H9 (cell line): ENCODE measurements at regions not wholly inside any gene's neighbourhood (a gene's known extent, or its start where the extent isn't known, plus 50 kb on each side); places are given as distances from the start of the nearest gene placed in this dataset.

Source experiments
- DNase-seq: peaks from one replicate; pipeline ENCODE4 v3.0.0-alpha.2; 2017
- H2AFZ ChIP-seq: one replicate; pipeline ENCODE4 v1.6.1; 2013; ENCODE audit warnings: mild to moderate bottlenecking, low read length, control low read depth, moderate library complexity
- H2AK5ac ChIP-seq: 2 replicates; pipeline ENCODE4 v1.6.1; 2013; ENCODE audit warnings: low read length, control low read depth, mixed read lengths; ENCODE audit not compliant: insufficient read length
- H2BK120ac ChIP-seq: one replicate; pipeline ENCODE4 v1.6.1; 2013; ENCODE audit warnings: low read depth, mild to moderate bottlenecking, low read length, control low read depth, inconsistent platforms; ENCODE audit not compliant: poor library complexity, severe bottlenecking
- H2BK12ac ChIP-seq: 2 replicates; pipeline ENCODE4 v1.6.1; 2013; ENCODE audit warnings: low read length, control low read depth, mixed read lengths, low read depth; ENCODE audit not compliant: insufficient read length
- H2BK15ac ChIP-seq: 2 replicates; pipeline ENCODE4 v1.6.1; 2013; ENCODE audit warnings: low read depth, low read length, control low read depth
- H2BK20ac ChIP-seq: one replicate; pipeline ENCODE4 v1.6.1; 2013; ENCODE audit warnings: low read depth, mild to moderate bottlenecking, low read length, control low read depth, inconsistent platforms; ENCODE audit not compliant: poor library complexity, severe bottlenecking
- H2BK5ac ChIP-seq: 2 replicates; pipeline ENCODE4 v1.6.1; 2013; ENCODE audit warnings: low read length, control low read depth, mixed read lengths; ENCODE audit not compliant: insufficient read length
- H3K14ac ChIP-seq: 2 replicates; pipeline ENCODE4 v1.6.1; 2013; ENCODE audit warnings: low read length, control low read depth; ENCODE audit not compliant: insufficient read depth
- H3K18ac ChIP-seq: 2 replicates; pipeline ENCODE4 v1.6.1; 2013; ENCODE audit warnings: low read depth, mild to moderate bottlenecking, mixed read lengths, low read length, control low read depth; ENCODE audit not compliant: insufficient read length
- H3K23ac ChIP-seq: 2 replicates; pipeline ENCODE4 v1.6.1; 2013; ENCODE audit warnings: low read length, control low read depth, mixed read lengths, low read depth; ENCODE audit not compliant: insufficient read length
- H3K23me2 ChIP-seq: 2 replicates; pipeline ENCODE4 v1.6.1; 2013; ENCODE audit warnings: low read depth, mild to moderate bottlenecking, mixed read lengths, low read length, control low read depth; ENCODE audit not compliant: insufficient read length, poor library complexity, severe bottlenecking
- H3K27ac ChIP-seq: 2 replicates; pipeline ENCODE4 v1.5.1; 2013; ENCODE audit warnings: low read length, control low read depth, mixed read lengths, low read depth; ENCODE audit not compliant: insufficient read length
- H3K27me3 ChIP-seq: 2 replicates; pipeline ENCODE4 v1.6.1; 2013; ENCODE audit warnings: low read length, control low read depth, inconsistent platforms; ENCODE audit not compliant: insufficient read depth
- H3K4ac ChIP-seq: 2 replicates; pipeline ENCODE4 v1.6.1; 2013; ENCODE audit warnings: low read depth, mild to moderate bottlenecking, control low read depth, inconsistent platforms, low read length, moderate library complexity
- H3K4me1 ChIP-seq: 2 replicates; pipeline ENCODE4 v1.6.1; 2013; ENCODE audit warnings: low read length, control low read depth, inconsistent platforms; ENCODE audit not compliant: insufficient read depth
- H3K4me2 ChIP-seq: 2 replicates; pipeline ENCODE4 v1.6.1; 2013; ENCODE audit warnings: low read length, control low read depth, mixed read lengths; ENCODE audit not compliant: insufficient read length, insufficient read depth
- H3K56ac ChIP-seq: 2 replicates; pipeline ENCODE4 v1.6.1; 2013; ENCODE audit warnings: low read depth, mild to moderate bottlenecking, mixed read lengths, low read length, control low read depth; ENCODE audit not compliant: insufficient read length
- H3K79me1 ChIP-seq: 2 replicates; pipeline ENCODE4 v1.6.1; 2013; ENCODE audit warnings: low read depth, mild to moderate bottlenecking, moderate library complexity, low read length, control low read depth, inconsistent platforms; ENCODE audit not compliant: insufficient read depth, poor library complexity, severe bottlenecking
- H3K79me2 ChIP-seq: 2 replicates; pipeline ENCODE4 v1.6.1; 2013; ENCODE audit warnings: low read length, control low read depth, inconsistent platforms; ENCODE audit not compliant: insufficient read depth
- H3K9ac ChIP-seq: 2 replicates; pipeline ENCODE4 v1.6.1; 2013; ENCODE audit warnings: low read length, control low read depth, mixed read lengths; ENCODE audit not compliant: insufficient read length; ENCODE audit errors: extremely low read depth
- H3K9me3 ChIP-seq: one replicate; pipeline ENCODE4 v1.6.1; 2013; ENCODE audit warnings: low read depth, low read length, inconsistent platforms; ENCODE audit not compliant: control insufficient read depth
- H3T11ph ChIP-seq: one replicate; pipeline ENCODE4 v1.6.1; 2013; ENCODE audit warnings: mild to moderate bottlenecking, low read length, control low read depth, inconsistent platforms
- H4K20me1 ChIP-seq: one replicate; pipeline ENCODE4 v1.6.1; 2013; ENCODE audit not compliant: control insufficient read depth, insufficient read length, insufficient read depth
- H4K5ac ChIP-seq: 2 replicates; pipeline ENCODE4 v1.6.1; 2013; ENCODE audit warnings: low read depth, mild to moderate bottlenecking, mixed read lengths, low read length, control low read depth; ENCODE audit not compliant: insufficient read length
- H4K8ac ChIP-seq: replicated peaks from 2 replicates; pipeline ENCODE4 v1.6.1; 2013; ENCODE audit warnings: low read length, control low read depth, mixed read lengths, low read depth; ENCODE audit not compliant: insufficient read length
- H4K91ac ChIP-seq: 2 replicates; pipeline ENCODE4 v1.6.1; 2013; ENCODE audit warnings: low read depth, mild to moderate bottlenecking, moderate library complexity, mixed read lengths, low read length, control low read depth; ENCODE audit not compliant: insufficient read length
- H3K27ac Mint-ChIP-seq, 3 experiments: 2 replicates in 2 of 3; 3 replicates in 1 of 3; pipeline ENCODE4 v1.8.0; 2020 to 2021; ENCODE audit warnings: mixed read lengths in 3 of 3, mild to moderate bottlenecking in 1 of 3, moderate library complexity in 1 of 3
- H3K27me3 Mint-ChIP-seq: 2 replicates; pipeline ENCODE4 v1.8.0; 2021; ENCODE audit warnings: low read depth, mild to moderate bottlenecking, moderate library complexity, mixed read lengths
- H3K36me3 Mint-ChIP-seq, 3 experiments: 2 replicates in 2 of 3; 3 replicates in 1 of 3; pipeline ENCODE4 v1.8.0; 2020 to 2021; ENCODE audit warnings: low read depth in 3 of 3, mixed read lengths in 3 of 3; ENCODE audit not compliant: insufficient read depth in 1 of 3
- H3K4me1 Mint-ChIP-seq, 2 experiments: 2 replicates each; pipeline ENCODE4 v1.8.0; 2020; ENCODE audit warnings: mixed read lengths in 2 of 2
- H3K4me3 Mint-ChIP-seq, 2 experiments: 2 replicates in 1 of 2; 3 replicates in 1 of 2; pipeline ENCODE4 v1.8.0; 2020 to 2021; ENCODE audit warnings: mild to moderate bottlenecking in 2 of 2, mixed read lengths in 2 of 2, moderate library complexity in 1 of 2
- H3K9me3 Mint-ChIP-seq, 2 experiments: 2 replicates in 1 of 2; 3 replicates in 1 of 2; pipeline ENCODE4 v1.8.0; 2020; ENCODE audit warnings: mild to moderate bottlenecking in 2 of 2, mixed read lengths in 2 of 2, moderate library complexity in 1 of 2
- CTCF ChIP-seq: fragments of 200-600 bp; sonication (generic); conservative IDR thresholded peaks from 3 replicates; pipeline ENCODE4 v1.8.0; 2021; ENCODE audit warnings: antibody characterized with exemption, mild to moderate bottlenecking
- WGBS: extraction: QIAGEN DNeasy Blood & Tissue Kit; methylation state at CpG from one replicate; pipeline ENCODE4 v1.1.7; 2013; ENCODE audit warnings: missing lambda C conversion rate, low lambda C conversion rate, mixed read lengths; ENCODE audit not compliant: insufficient read length; ENCODE audit errors: extremely low coverage; 5-methylcytosine and 5-hydroxymethylcytosine counted together

GRCh38 chr13:40429706-40430545 is 236.5 kb downstream of the FOXO1 start:
- no peak overlapping the region for H3K27ac ChIP-seq
- H3K79me1 ChIP-seq: no peaks in the 10 kb centered on the region
- no peak overlapping the region for H4K91ac ChIP-seq
- Mint-ChIP-seq H3K27me3 (no peaks in the 10 kb centered on the region), H3K4me3 (no peak overlapping the region), H3K36me3 (peaks cover 0 to 6% (median 2%) of the 10 kb centered on the region in 3 experiments; a peak in 4 of 7 replicates), H3K9me3 (peaks cover 6 to 8% of the 10 kb centered on the region in 2 experiments; a peak in 3 of 5 replicates), H3K4me1 (peaks cover 5 to 7% of the 10 kb centered on the region in 2 experiments; a peak in 3 of 4 replicates), H3K27ac (no peak overlapping the region)
- no peak overlapping the region for H3K14ac ChIP-seq
- no CpG with 5 or more reads among the region's 10 CpGs for WGBS
- no peak overlapping the region for H3K4ac ChIP-seq
- H2BK12ac ChIP-seq: no peak overlapping the region
- H3K23ac ChIP-seq: no peak overlapping the region
- no peaks in the 10 kb centered on the region for H3K27me3 ChIP-seq
- H3K56ac ChIP-seq: no peak overlapping the region
- no peak overlapping the region for H3K4me2 ChIP-seq
- no peak for DNase-seq
- H2BK5ac ChIP-seq: no peak overlapping the region
- no peak overlapping the region for H4K8ac ChIP-seq
- no peak overlapping the region for H2BK20ac ChIP-seq
- no peak overlapping the region for H2AK5ac ChIP-seq
- no peak overlapping the region for H3K9ac ChIP-seq
- H2AFZ ChIP-seq: no peak overlapping the region
- H3K23me2 ChIP-seq: no peaks in the 10 kb centered on the region
- no peak overlapping the region for H3T11ph ChIP-seq
- no peak for TF ChIP-seq CTCF
- H4K5ac ChIP-seq: no peak overlapping the region
- no peaks in the 10 kb centered on the region for H3K4me1 ChIP-seq
- H3K18ac ChIP-seq: no peak overlapping the region
- no peak overlapping the region for H2BK15ac ChIP-seq
- H2BK120ac ChIP-seq: no peak overlapping the region
- H3K79me2 ChIP-seq: no peaks in the 10 kb centered on the region
- H4K20me1 ChIP-seq: no peaks in the 10 kb centered on the region
- H3K9me3 ChIP-seq: no peaks in the 10 kb centered on the region
